NCI-H1694 treated with DMSO at 0.1 percent for 48 hours (cell line): ENCODE measurements at regions not wholly inside any gene's neighbourhood (a gene's known extent, or its start where the extent isn't known, plus 50 kb on each side); places are given as distances from the start of the nearest gene placed in this dataset.

Experiments
- DNase-seq: peaks from one replicate; lab custom pipeline; 2025; lab: John Stamatoyannopoulos, UW

DNA sequence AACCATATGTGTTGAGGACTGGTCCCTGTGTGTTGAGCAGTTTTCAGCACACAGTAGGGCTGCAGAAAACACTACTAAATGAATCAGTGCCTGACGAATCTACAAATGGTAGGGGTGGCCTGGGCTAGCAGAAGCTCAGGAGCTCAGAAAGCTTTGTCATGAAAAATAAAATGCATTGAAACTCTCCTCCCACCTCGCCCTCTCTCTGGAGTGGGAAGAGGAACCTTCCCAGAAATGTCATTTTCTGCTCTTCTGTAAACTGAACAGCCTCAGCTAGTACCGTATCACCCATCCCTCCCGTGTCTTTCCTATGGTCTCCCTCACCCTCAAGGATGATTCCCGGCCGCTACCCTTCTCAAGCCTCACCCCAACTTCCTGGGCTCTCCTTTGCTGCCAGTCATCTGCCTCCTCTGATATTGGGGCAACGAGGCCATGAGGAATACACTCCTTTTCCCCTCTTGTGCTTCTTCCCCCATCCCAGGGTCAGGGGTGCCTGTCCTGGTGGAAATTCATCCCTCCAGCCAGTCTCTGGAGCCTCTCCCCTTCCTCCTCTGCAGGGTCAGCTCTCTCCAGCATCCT, 734.5 kb downstream of the PTPRU start:
- DNase-seq, result no peak

DNA sequence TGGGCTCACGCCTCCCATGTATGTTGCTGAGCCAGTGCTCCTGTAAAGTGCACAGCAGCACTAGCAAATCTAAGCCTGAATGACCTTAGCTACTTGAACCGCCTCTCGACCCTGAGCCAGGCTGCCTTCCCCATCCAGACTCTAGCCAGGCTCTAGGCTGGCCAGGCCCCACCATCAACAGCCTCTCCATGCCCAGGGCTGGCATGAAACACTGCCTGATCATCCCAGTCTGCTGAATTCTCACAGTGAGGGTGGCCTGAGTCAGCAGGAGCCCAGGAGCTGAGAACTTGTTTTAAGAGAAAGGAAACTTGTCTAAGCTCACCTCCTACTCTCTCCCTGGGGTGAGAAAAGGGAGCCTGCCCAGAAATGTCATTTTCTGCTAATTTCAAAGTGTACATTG, 733.3 kb downstream of the PTPRU start:
- no peak for DNase-seq

DNA sequence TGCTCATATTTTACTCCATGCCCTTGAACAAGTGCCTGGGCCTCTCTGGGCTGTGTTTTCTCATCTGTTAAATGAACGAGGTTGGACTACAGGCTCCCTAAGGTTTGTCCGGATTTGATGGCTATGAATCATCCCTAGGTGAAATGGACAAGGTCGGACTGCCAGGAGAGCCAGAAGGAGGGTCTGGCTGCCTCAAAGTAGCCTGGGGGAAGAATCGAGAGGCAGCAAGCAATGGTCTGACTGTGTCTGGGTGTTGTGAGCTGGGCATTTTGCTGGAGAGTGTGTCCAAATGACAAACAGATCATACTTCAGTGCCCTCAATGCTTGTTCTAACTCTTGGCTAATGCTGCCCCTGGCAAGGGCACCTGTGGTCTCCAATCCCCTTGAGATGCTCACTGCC, 730.9 kb downstream of the PTPRU start:
- DNase-seq, result no peak

DNA sequence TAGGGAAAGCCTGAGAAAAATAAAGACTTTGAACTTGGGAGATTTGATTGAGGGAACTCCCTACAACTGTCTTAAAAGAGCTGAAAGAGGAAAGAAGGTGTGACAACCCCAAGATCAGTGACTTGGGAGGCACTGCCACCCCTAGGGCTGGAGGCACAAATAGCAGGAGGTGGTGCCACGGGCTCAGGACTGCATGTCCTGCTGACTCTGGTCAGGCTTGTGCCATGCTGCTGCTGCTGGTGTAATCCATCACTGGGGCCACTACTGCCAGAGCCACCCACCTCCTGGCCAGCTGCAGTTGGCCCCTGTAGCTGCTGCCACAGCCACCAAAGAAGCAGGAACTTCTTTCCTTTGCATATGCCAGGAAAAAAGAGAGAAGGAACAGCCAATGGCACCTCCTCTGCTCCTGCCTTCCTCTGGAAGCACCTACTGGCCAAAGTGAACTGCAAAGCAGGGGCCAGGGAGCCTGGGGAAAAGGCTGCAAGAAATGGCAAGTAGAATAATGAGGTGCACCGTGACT, 730.3 kb downstream of the PTPRU start:
- DNase-seq, result no peak

DNA sequence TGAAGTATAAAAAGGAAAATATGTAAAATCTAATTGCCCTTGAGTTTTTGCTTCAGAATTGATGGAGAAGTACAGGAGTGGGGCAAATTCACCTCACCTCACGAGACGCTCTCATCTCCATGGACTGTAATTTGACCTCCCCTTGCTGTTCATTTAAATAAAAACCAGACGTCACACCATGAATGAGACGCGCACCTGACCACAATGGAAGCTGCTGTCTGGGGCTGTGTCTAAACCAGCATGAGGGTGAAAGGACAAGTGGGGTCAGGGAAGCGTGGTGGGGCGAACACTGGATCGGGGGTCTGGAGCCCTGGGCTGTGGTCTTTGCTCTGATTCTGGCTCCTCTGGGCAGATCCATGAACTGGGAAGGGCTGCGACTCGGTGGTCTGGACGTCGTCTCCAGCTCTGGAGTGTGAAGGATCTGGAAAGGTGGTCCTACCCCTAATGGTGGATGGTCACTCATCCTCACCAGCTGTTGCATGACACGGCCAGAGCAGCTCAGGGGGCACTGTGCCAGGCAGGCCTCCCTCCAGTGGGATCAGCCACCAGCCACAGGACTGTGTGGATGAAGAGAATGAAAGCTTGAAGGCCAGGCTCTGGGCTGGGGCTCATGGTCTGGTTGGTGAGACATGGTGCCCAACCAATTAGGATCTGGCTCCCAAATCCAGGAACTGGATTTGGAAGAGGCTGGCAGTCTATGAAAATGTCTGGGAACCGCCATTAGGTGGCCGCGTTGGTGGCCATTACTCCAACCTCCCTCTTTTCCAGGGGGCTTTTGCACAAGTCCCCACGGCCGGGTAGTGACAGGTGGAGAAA, 728.6 kb downstream of the PTPRU start:
- no peak for DNase-seq

DNA sequence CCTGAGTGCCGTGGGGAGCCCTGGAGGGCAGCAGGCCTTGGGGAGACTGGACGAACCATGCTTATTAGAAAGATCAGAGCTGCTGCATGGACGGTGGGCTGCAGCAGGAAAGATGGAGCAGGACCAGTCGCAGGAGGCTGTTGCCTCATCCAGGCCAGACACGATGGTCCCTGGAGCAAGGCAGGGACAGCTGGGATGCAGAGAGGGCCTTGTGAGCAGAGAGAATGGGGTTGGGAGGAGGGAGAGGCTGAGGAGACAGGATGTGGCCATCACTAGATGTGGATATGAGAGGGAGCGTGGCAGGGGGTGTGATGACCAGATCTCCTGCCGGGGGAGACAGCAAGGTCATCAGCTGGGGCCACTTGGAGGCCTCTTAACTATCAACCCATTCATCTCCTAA, 727.6 kb downstream of the PTPRU start:
- DNase-seq, result no peak

DNA sequence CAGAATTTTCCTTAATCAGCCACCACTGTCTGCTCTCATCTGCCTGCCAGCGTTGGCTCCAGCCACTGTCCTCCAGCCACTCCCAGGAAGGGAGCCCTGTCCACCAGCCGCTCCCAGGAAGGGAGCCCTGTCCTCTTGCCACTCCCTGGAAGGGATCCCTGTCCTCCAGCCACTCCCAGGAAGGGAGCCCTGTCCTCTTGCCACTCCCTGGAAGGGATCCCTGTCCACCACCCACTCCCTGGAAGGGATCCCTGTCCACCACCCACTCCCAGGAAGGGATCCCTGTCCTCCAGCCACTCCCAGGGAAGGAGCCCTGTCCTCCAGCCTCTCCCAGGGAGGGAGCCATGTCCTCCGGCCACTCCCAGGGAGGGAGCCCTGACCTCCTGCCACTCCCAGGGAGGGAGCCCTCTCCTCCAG, 726.5 kb downstream of the PTPRU start:
- DNase-seq, result no peak

DNA sequence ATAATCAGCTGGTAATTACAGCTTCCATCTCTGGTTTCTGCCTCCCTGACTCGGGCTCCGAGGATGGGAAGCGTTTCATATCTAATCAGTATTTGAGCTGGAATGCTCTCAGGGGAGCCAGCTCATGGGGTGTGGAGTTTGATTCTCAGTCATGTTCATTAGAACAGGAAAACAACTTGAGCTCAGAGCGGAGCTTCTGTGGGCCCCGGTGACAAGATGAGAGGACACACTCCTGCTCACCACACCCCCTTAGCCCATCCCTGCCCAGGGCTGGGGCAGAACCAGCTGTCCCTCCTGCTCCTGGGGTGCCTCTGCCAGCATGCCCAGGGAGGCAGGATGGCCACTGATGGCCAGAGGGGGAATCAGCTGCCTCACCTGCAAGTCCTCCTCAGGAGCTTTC, 726.0 kb downstream of the PTPRU start:
- DNase-seq, result no peak

DNA sequence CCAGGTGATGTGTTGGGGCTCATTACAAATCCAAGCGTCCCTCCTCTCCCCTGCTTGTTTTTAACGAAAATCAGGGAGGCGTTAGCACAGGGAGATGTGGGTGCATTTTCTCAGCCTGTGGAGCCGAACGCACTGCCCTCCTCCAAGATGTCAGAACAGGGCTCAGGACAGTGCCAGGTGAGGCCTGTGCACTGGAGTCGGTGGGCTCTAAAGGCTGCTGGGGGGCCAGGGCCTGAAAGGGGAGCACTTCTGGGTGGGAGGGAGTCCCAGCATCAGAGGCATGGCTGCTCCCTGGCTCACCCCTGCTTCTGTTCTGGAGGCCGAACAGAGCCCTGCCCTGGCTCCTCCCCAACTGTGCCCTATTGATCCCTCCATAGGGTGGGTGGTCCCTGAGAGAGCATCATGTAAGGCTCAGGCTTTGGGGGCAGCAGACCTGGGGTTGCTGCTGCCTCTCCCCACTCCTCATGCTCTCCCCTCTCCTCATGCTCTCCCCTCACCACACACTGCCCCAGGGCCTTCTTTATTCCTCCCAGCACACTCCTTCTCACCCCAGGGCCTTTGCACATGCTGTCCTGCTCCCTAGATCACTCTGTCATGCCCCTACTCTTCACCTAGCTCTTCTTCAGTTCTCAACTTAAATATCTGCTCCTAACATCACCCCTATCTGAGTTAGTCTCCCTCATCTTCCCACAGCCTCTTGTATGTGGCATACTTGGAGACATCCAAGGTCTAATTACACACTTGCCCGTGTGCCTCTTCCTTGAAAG, 725.2 kb downstream of the PTPRU start:
- DNase-seq, result no peak

DNA sequence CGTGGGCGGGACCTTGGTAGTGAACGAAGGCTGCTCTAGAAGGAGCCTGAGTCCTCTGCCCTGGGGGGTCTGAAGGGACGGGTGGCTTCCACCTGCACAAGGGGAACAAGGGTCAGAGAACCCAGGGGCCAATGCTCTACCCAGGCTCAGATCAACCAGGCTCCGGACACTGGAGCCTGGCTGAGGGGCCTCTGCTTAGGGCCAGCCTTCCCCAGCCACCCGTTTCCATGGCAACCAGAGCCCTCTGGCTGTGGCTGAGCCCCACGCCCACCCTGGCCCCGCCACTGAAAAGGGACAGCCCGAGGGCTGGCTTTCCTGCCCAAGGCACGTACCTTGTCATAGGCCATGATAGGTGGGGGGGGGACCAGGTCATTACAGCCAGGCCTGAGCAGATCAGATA, 724.6 kb downstream of the PTPRU start:
- DNase-seq, result no peak

DNA sequence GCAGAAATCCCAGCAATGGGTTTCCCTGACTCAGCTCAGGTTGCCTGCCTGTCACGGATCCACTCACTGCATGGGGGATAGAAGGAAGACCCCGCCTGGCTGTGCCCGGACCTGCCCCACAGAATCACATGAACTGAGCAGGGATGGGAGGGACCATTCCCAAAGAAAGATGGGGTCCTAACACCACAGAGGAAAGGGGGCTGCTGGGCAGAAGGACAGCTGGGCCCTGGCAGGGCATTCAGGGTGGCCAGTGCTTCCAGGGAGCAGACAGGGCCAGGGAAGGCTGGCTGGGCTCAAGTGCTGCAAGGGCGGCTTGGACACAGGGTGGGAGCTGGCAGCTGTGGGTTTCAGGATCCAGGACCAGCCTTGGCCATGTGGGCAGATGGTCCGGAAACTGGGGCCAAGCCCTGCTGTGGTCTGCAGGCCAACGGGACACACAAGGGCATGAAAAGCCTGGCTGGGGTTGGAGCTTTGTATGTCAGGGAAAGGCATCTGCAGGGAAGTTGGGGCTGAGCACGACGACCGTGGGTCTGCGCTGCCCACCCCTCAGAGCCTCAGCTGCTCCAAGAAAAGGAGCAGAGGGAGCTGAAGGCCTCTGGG, 723.9 kb downstream of the PTPRU start:
- DNase-seq, result no peak

DNA sequence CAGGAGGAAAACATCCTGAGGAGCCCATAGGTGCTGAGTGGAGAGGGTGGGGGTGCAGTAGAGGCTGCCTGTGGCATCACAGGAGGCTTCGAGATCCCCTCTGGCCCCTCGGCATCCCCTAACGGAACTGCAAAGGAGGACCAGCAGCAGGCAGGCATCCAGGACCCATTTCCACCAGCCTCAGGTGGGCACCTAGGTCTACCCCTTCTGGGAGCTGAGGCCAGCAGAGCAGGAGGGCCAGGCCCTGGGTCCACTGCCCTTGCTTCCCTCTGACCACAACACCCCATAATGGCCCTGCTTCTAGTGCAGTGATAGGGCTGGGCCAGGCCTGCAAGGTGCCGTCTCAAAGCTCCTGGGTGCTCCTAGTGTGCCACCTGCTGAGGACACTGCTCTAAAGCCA, 723.0 kb downstream of the PTPRU start:
- no peak for DNase-seq

DNA sequence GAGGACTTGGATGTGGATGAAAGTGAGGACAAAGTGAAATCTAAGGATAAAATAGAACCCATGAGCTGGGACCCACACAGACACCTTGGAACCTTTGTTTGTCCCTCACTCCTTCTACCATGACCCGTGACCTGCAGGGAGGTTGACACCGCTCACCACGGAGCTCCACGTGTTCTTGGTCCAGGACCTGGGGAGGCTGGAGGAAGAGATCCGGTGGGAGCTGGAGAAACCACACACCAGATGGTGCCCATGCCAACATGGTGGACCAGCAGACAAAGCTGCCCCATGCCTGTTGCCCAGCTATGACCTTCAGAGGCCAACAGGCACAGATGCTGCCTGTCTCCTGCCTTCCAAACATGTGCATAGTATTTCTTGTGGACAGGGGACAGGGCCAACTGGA, 721.9 kb downstream of the PTPRU start:
- no peak for DNase-seq

DNA sequence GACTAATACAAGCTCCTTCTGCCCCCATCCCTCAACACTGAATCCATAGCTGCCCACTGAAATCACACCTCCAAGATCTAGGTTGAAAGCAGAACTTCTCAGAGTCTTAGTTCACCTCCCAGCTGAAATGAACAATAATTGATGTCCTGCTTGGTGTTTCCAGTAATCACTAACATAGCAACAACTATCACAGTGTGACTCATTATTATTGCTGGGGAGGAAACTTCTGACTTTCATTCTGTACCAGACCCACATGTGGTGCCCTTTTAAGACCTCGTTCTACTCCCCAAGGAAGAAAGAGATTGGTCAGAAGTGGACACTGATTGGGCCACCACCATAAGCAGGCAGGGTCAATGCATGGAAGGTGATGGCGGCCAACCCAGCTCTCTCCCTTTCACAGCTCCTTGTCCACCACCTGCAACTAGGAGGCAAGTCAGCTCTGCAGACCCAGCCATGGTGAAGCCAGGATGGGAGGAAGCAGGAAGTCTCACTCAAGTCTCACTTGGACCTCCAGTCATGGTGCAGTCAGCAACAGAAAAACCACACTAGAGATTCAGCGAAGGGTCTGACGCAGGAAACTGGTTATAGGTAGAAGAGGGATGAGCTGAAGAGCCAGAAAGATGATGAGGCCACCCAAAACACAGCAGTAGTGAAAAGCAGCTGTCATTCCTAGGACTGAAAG, 720.2 kb downstream of the PTPRU start:
- DNase-seq, result no peak

DNA sequence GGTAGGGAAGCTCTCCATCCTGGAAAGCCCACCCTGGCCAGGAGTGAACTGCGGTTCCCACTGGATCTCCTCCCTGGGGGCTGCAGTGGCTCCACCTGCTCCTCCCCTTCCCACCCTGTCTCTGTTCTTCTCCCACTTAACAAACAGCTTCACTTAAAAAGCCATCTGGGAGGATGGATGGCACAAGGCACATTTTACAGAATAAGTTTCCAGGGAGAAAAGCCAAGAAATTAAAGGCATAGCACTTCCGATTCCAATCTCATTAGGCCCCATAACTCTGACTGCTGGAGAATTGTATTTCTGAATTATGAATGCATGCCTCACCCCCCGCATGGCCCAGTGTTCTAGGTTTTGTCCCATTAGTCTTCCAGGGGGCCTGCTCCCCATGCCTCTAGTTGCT, 718.3 kb downstream of the PTPRU start:
- DNase-seq, result no peak

DNA sequence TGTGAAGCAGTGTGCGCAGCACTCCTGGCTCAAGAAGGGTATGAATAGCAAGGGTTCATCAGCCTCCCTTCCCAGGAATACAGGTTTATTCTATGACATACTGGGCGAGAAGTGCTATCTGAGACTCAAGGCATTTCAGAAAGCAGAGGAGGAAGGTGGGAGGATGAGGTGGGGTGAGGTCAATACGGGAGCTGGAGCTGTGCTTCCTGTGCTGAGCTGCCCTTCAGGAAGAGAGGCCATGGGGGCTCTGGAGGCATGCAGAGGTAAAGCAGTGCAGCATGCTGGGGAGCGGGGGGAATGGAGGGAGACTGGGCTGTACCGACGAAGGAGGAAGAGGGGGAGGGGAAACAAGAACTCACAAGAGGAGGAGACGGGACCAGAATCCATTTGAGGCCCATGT, 717.6 kb downstream of the PTPRU start:
- no peak for DNase-seq

DNA sequence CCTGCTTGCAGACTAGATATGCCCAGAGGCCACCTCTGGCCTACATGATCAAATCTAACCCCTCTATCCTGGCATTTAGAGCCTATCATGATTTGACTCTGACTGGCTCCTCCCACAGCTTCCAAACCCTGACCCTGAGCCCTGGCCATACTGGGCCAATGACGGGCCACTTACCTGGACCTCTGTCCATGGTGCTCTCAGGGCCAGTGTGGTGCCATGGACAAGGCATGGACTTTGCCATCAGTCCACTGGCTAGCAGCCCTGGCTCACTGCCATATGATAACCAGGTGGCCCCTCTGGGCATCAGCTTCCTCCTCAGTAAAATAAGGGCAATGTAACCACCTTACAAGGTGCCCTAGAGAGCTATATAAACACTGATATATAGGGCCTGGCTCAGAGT, 713.4 kb downstream of the PTPRU start:
- DNase-seq, result no peak

DNA sequence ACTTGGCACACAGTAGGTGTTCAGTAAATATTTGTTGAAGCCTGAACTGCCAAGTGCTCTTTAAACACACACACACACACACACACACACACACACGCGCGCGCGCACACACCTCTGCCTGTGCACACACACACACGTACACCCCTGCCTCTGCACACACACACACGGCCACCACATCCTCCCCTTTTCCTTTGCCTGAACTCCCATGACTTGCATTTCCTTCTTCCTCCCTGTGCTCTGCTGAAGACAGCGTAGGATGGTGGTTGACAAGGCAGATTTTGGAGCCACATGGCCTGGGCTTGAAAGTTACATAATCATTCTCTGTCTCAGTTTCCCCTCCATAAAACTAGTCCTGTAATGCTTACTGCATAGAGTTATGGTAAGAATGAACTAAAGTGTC, 712.3 kb downstream of the PTPRU start:
- DNase-seq, result no peak

DNA sequence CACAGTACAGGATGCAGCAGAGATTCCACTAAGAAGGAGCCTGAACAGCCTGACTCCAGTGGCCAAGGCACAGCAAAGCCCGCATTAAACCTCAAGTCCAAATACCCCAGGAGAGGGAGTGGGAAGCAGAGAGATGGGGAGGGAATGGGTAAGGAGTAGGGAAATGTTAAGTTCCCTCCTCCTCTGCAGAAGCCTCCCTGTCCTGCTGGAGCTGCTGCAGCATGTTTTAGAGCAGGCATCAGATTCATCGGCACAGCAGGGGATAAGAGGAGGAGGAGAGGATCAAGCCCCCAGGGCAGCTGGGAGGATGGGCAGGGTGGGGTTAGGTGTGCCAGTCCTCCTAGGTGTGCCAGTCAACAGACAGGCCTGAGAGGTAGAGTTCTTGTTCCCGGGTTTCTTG, 709.7 kb downstream of the PTPRU start:
- no peak for DNase-seq

DNA sequence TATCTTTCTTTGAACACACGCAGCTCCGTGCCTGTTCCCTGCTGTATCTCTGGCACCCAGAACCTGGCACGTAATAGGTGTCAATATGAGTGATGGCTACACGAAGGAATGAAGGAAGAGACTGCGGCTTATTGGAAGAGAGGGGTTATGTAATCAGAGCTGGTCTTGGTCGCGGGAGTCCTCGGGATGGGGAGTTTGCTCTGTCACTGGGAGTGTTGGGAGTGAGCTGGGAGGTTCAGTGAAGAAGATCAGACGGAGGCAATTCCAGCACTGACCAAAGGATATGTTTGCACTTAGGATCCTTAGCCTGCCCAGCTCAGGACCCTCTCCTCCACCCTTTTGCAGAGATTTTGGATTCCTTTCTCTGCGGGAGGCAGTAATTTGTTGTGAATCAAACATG, 709.1 kb downstream of the PTPRU start:
- DNase-seq, result no peak

DNA sequence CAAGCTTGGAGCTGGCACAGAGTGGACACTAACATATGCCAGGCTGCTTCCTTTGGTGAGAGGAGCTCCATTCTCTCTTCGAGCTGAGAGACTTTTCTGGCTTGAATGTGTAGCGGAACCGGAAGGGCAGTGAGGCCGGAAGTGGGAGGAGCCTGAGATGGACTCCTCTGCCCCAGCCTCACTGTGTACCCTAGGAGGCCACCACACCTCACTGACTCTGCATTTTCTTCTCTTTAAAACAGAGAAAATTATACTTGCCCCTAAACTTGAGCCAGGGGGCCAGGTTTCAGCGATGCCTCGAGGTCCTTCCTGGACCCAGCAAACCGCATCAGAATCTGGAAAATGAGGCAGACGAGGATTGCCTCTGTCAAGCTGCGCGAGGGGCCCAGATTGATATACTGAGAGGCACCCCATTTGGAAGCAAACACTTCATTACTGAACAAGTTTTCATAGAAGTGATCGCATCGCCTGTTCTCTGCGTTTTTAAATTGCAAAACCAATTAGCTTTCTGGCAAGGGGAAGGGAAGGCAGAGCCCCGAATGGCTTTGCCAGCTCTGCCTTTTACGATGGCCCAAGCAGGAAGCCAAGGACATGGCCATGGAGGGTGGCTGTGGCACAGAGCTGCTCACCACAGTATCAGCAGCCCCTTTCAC, 708.1 kb downstream of the PTPRU start:
- DNase-seq, result no peak

DNA sequence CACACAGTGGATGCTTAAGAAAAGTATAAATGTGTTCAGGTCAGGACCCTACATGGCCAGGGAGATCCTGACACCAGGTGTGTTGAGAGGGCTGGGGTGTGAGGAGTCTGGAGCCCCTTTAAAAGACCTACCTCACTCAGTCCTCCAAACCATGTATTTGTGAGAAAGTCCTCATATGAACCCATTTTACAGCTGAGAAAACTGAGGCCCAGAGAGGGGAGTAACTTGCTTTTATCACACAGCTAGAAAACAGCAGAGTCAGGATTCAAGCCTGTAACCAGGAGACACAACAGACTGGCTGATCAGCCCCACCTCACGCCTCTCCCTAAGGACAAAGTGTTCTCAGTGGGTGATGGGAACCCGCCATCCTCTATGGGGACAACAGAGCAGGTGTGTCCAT, 706.7 kb downstream of the PTPRU start:
- DNase-seq, result no peak
